Activated CD4-positive, alpha-beta T cell treated with anti-CD3 and anti-CD28 coated beads for 24 hours (primary cell): ENCODE measurements at regions not wholly inside any gene's neighbourhood (a gene's known extent, or its start where the extent isn't known, plus 50 kb on each side); places are given as distances from the start of the nearest gene placed in this dataset.

ENCODE experiments used
- DNase-seq, 2 donors: peaks; one replicate each; pipeline ENCODE4 v3.0.0-alpha.2; 2020; ENCODE audit warnings: low read depth in 2 of 2

GRCh38 chr12:67370979-67371378 lies 101.8 kb downstream of the CAND1 start:
- DNase-seq, result no peak

DNA sequence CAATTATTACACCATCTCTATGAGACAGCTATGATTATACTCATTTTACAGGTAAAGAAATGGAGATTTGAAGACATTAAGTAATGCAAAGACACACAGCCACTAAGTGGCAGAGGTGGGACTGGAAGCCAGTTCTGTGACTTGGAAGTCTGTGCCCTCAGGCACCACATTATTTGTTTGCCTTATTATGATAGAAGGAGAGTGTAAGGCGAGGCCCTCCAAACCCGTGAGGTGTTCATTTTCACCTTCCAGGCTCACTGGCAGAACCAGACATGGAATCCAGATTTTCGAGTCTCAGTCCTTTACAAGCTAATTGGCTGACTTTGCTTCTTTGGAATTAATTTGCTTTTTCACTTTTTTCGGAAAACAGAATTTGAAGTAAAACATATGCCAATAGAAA lies 107.9 kb downstream of the CAND1 start:
- DNase-seq, result no peak

GRCh38 chr12:67377541-67377940 lies 108.4 kb downstream of the CAND1 start:
- no peak for DNase-seq

GRCh38 chr12:67382241-67382871 lies 113.2 kb downstream of the CAND1 start:
- no peak for DNase-seq

- no peak for DNase-seq
These were observed 117.9 kb downstream of the CAND1 start for GRCh38 chr12:67386869-67387565.

DNA sequence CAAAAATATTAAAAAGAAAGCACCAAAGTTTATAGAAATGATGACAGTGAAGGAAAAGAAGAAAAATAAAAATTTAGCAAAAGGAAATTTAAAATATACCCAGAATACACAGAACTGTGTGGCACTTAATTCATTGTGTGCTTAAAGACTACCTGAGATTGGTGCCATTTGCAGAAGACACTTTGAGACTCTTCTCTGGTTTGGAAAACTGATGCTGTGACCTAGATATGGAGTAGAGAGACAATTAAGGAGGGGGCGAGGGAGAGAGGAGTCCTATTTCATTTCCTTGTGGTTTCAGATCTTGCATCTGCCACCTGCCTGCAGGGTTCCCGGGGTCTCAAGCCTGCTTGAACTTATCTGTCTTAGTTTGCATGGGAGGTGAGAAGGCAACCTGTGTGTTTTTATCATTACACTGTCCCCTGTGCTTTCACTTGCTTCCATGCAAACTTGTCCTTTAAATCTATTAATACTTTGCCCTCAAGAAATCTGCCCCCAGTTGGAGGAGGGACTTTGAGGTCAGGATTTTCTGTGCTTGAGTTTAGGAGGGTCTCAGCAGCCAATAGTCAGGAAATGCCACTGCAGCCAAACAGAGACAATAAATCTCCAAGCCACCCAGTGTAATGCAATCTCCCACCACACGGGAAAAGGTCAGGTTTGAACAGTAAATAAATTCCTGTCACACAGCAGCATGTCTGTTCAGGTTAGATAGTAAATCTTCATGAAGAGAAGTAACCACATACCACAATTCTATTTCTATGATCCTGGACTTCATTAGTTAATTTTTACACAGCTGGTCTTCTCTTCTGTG lies 119.4 kb downstream of the CAND1 start:
- DNase-seq, result no peak

DNA sequence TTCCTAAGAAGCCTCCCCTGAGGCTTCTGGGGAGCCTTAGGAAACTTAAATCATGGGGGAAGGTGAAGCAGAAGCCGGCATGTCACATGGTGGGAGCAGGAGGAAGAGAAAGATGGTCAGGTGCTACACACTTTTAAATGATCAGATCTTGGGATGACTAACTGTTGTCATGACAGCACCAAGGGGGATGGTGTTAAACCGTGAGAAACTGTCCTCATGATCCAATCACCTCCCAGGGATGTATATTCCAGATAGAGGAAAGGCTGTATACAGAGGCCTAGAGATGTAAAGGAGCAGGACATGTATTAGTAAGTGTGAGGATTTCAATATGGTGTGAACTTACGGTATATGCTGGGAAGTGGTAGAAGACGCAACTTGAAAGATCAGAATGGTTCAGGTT lies 121.1 kb downstream of the CAND1 start:
- DNase-seq, result no peak

DNA sequence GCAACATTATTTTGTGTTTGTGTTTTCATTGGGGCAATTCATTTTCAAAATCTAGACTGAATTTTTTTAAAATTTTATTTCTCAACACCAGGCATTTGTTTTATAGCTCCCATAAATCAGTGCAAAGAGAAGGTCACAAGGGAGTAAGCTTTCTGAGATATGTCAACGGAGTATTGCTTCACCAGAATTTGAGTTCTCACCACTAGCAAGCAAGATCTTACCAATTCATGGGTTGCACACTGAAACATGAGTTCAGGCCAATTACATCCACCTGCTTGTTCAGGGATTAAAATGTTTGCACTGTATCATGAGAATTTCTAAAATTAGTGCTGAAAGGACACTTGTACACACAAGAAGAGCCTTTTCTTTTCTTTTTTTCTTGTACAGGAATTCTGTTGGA lies 121.9 kb downstream of the CAND1 start:
- no peak for DNase-seq

- DNase-seq, result no peak
These were observed 122.5 kb downstream of the CAND1 start for GRCh38 chr12:67391656-67392055.

DNA sequence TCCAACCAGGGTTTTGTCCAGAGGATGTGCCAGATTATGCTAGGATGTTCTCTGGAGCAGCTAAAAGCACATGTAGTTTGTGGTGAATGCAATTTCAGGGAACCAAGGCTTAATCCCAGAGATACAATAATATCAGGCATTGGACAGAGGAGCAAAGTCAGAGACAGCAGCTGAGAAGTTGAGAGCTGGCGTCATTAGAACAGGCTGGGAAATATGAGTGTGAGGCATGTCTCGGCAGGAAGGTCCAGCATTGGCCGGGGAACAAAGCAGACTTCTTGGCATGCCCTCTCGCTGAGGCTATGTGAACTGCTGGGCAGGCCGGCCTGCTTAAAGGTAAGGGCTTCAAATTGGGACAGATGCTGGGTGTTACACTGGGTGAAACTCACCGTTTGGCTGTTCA lies 125.4 kb downstream of the CAND1 start:
- no peak for DNase-seq

DNA sequence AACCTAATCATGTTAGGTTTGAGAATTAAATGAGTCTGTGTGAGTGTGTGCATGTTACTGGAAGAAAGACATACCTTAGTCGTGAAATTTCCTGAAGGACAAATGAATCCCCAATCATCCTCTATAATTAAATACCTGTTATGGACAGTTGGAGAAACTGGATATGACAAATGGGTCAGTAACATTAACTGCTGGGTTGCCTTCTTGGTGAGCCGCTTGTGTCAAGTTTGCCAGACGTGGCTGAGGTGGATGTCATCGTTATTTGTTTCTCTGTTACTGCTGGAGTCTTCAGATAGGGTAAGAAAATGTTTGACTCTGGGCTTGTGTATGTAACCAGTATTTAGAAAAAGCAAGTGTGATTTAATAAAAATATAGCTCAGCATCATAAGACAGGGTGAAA lies 131.6 kb downstream of the CAND1 start:
- no peak for DNase-seq

DNA sequence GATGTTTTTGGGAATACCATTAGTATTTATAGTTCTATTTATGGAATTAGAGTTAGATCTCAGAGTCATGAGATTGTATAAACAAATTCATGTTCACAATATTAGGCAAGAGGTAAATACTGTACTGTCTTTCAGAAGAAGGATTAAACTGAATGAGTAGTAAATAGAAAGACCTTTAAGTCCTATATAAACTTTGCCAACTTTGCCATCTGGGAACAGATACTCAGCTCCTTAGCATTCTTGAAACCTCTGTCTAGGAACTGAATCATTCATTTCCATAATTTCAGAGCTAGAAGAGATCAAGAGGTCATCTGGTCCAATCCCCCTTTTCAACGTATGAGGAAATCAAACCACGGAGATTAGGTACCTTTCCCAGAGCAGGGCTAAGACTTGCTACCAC lies 141.1 kb downstream of the CAND1 start:
- no peak for DNase-seq

- no peak for DNase-seq
These were observed 141.5 kb downstream of the CAND1 start for GRCh38 chr12:67410667-67411067.

DNA sequence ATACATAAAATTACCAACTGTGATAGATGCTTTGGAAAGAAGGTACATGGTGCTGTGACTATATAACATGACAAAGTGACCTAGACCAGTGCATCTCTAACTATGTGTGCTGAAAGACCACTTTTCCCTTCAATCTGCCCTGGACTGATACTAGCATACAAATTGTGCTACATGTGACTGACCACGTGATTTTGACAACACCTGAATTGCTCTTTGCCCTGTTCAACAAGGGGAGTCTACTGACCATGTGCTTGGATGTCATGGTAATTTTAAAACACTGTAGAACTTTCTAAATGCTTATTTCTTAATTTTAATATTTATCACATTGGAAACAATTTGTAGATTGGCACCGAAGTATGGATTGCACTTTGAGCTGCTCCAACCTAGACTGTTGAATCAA lies 142.4 kb downstream of the CAND1 start:
- DNase-seq, result no peak

DNA sequence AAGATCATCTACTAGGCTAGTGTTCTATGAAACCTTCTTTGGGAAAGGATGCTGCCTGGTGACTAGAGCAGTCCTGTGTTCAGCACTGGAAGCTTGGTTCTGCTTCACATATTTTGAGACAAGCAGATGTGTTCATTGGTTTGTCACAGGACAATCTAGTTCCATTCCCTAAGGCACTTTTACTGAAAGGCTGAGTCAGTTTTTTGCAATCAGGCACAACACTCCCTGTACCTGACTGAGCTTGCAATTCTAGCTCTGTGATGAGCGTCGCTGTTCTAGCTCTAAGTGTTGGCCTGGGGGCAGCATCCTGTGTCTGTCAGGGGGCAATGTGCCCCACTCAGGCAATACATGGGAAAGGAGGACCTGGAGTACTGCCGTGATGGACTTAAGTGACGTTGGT lies 144.4 kb downstream of the CAND1 start:
- DNase-seq, result no peak

GRCh38 chr12:67414011-67414715 lies 145.0 kb downstream of the CAND1 start:
- DNase-seq, result no peak

- no peak for DNase-seq
These were observed 146.3 kb downstream of the CAND1 start for GRCh38 chr12:67415473-67415872.

GRCh38 chr12:67419810-67420209 lies 150.7 kb downstream of the CAND1 start:
- DNase-seq, result no peak

DNA sequence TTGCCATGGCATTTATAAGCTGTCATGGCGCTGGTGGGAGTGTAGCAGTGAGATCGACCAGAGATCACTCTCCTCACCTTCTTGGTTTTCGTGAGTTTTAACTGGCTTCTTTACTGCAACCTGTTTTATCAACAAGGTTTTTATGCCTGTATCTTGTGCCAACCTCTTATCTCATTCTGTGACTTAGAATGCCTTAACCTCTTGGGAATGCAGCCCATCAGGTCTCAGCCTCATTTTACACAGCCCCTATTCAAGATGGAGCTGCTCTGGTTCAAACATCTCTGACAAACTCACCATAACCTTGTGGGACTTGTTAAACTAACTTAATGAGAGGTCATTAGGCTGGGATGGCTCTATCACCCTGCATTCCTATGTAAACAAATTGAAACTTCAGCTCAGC lies 151.3 kb downstream of the CAND1 start:
- no peak for DNase-seq

- DNase-seq, result no peak
These were observed 152.9 kb downstream of the CAND1 start for GRCh38 chr12:67422081-67422480.

DNA sequence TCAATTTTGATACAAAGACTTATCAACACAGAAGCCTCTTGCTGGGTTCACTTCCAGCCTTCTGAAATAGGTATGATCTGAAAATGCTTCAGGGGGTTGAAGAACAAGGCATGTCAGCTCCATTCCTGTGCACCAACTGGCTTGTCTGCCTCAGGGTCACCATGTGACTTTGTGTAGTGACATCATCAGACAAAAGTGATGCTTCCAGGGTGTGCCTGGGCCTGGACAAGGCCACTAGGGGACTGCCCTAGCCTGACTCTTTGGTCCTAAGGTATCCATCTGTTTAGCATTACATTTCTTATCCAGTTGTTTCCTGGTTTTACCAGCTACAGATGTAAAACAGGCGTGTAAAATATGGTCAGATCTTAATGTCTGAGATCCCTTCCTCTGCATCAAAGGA lies 155.6 kb downstream of the CAND1 start:
- DNase-seq, result no peak

- no peak for DNase-seq
These were observed 156.2 kb downstream of the CAND1 start for GRCh38 chr12:67425394-67425793.
